Mesendoderm (in vitro differentiated cells): ENCODE measurements at regions not wholly inside any gene's neighbourhood (a gene's known extent, or its start where the extent isn't known, plus 50 kb on each side); places are given as distances from the start of the nearest gene placed in this dataset.

Experiments
- DNase-seq: peaks from one replicate; pipeline ENCODE4 v3.0.0; 2013
- H2AK5ac ChIP-seq: 2 replicates; pipeline ENCODE4 v1.6.1; 2013; ENCODE audit warnings: low read length, inconsistent platforms
- H2BK120ac ChIP-seq: 2 replicates; pipeline ENCODE4 v1.6.1; 2013; ENCODE audit warnings: low read depth, mild to moderate bottlenecking, low read length, moderate library complexity, mixed read lengths
- H2BK15ac ChIP-seq: replicated peaks from 2 replicates; pipeline ENCODE4 v1.6.1; 2013; ENCODE audit warnings: low read depth, mild to moderate bottlenecking, moderate library complexity
- H2BK5ac ChIP-seq: 2 replicates; pipeline ENCODE4 v1.6.1; 2013; ENCODE audit warnings: low read length, inconsistent platforms
- H3K18ac ChIP-seq: 2 replicates; pipeline ENCODE4 v1.6.1; 2013; ENCODE audit warnings: mild to moderate bottlenecking, low read length, mixed read lengths
- H3K23ac ChIP-seq: one replicate; pipeline ENCODE4 v1.6.1; 2013; ENCODE audit warnings: low read length
- H3K27ac ChIP-seq: 2 replicates; pipeline ENCODE4 v1.5.1; 2013; ENCODE audit warnings: low read depth, mild to moderate bottlenecking, inconsistent platforms, low read length, moderate library complexity
- H3K27me3 ChIP-seq: 2 replicates; pipeline ENCODE4 v1.6.1; 2013; ENCODE audit warnings: low read length, control low read depth, mild to moderate bottlenecking, inconsistent platforms; ENCODE audit not compliant: insufficient read depth, poor library complexity
- H3K36me3 ChIP-seq: 2 replicates; pipeline ENCODE4 v1.6.1; 2013; ENCODE audit warnings: low read length, inconsistent platforms; ENCODE audit not compliant: control insufficient read depth, insufficient read depth
- H3K4ac ChIP-seq: one replicate; pipeline ENCODE4 v1.6.1; 2013; ENCODE audit warnings: low read depth, mild to moderate bottlenecking, low read length, moderate library complexity
- H3K4me1 ChIP-seq: 2 replicates; pipeline ENCODE4 v1.6.1; 2013; ENCODE audit warnings: low read depth, low read length, inconsistent platforms; ENCODE audit not compliant: control insufficient read depth
- H3K4me2 ChIP-seq: 2 replicates; pipeline ENCODE4 v1.6.1; 2013; ENCODE audit warnings: low read length
- H3K4me3 ChIP-seq: 2 replicates; pipeline ENCODE4 v1.5.1; 2013; ENCODE audit warnings: mild to moderate bottlenecking, low read length
- H3K56ac ChIP-seq: one replicate; pipeline ENCODE4 v1.6.1; 2013; ENCODE audit warnings: low read length
- H3K79me1 ChIP-seq: 2 replicates; pipeline ENCODE4 v1.6.1; 2013; ENCODE audit warnings: low read length, inconsistent platforms
- H3K79me2 ChIP-seq: 2 replicates; pipeline ENCODE4 v1.6.1; 2013; ENCODE audit warnings: mild to moderate bottlenecking, low read length; ENCODE audit not compliant: control insufficient read depth, insufficient read depth
- H3K9ac ChIP-seq: 2 replicates; pipeline ENCODE4 v1.6.1; 2013; ENCODE audit warnings: low read length, inconsistent platforms
- H4K5ac ChIP-seq: one replicate; pipeline ENCODE4 v1.6.1; 2013; ENCODE audit warnings: low read length
- H4K8ac ChIP-seq: one replicate; pipeline ENCODE4 v1.6.1; 2013; ENCODE audit warnings: low read depth, mild to moderate bottlenecking, control low read depth, low read length, moderate library complexity
- WGBS: extraction: QIAGEN DNeasy Blood & Tissue Kit; methylation state at CpG from one replicate; pipeline ENCODE4 v1.1.7; 2013; ENCODE audit warnings: low lambda C conversion rate, missing lambda C conversion rate; ENCODE audit not compliant: insufficient coverage; ENCODE audit errors: extremely low coverage; 5-methylcytosine and 5-hydroxymethylcytosine counted together

DNA sequence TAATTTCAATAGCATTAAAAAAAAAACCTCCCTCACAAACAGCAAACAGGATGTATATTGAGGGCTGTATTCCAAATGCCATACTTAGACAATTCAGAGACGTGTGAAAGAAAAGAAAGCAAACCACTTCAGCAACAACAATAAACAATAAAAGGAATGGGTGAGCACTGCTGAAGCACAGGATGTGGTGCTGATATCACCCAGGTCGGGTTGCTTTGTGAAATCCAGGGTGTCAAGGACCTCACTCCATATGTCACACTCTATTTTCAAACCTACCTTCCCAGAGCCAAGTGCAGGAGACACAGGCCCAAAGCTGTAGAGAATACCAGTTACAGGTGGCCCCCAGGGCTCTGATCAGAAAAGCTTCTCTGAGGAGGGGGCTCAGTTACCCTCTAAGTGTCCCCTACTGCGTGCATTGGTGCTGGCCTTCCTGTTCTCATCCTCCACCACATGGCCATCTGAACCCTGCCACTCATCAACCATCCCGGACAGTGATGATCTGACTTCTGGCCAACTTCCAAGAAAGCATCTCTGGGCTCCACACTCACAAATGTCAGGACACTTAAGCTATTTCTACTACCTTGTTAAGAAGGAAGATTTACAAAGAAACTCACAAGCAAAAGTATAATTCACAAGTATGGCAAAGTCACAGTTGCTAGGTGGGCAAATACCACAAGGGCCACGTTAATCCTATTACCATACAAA is 363.0 kb downstream of the SS18 start:
- H3K79me2 ChIP-seq, result no peaks in the 10 kb centered on the region
- peaks cover 3% of the 10 kb centered on the region for H3K4me1 ChIP-seq
- no peak overlapping the region for H2AK5ac ChIP-seq
- H2BK5ac ChIP-seq, result peak overlapping the region; percentile 56
- no peak overlapping the region for H4K8ac ChIP-seq
- no peak overlapping the region for H3K23ac ChIP-seq
- no peak overlapping the region for H3K56ac ChIP-seq
- no peak overlapping the region for H4K5ac ChIP-seq
- no peak overlapping the region for H3K27ac ChIP-seq
- no peak overlapping the region for H3K4me3 ChIP-seq
- no peak overlapping the region for H2BK120ac ChIP-seq
- H3K4ac ChIP-seq, result no peak overlapping the region
- no peak overlapping the region for H3K4me2 ChIP-seq
- H3K18ac ChIP-seq, result no peak overlapping the region
- WGBS, result no CpG with 5 or more reads among the region's 5 CpGs
- H3K9ac ChIP-seq, result no peak overlapping the region
- DNase-seq, result peak; percentile 54
- no peaks in the 10 kb centered on the region for H3K36me3 ChIP-seq
- no peak overlapping the region for H2BK15ac ChIP-seq
- H3K79me1 ChIP-seq, result no peaks in the 10 kb centered on the region
- H3K27me3 ChIP-seq, result no peaks in the 10 kb centered on the region

DNA sequence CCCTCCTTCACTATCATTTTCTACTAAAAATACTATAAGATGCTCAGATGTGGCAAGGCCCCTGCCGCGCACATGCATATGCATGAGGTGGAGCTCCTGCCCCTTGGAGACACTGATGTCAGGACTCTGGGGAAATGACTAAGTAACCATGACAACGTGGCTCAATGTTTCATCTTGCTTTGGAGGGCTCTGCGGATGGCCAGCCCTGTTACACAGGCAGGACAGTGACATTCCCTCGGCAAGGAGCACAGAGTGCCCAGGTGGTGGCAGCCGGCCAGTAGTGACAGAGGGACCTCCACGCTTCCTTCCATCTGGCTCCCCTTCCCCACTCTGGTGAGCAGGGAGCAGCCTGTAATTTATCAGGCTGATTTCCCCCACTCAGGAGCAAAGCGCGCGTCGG is 364.1 kb downstream of the SS18 start:
- H2BK120ac ChIP-seq, result no peak overlapping the region
- peak overlapping the region; percentile 78 for H3K4ac ChIP-seq
- DNase-seq, result peak; percentile 80
- no peaks in the 10 kb centered on the region for H3K79me2 ChIP-seq
- no peak overlapping the region for H3K4me3 ChIP-seq
- no peak overlapping the region for H3K23ac ChIP-seq
- H3K36me3 ChIP-seq, result no peaks in the 10 kb centered on the region
- no peaks in the 10 kb centered on the region for H3K79me1 ChIP-seq
- H2BK15ac ChIP-seq, result no peak overlapping the region
- H3K4me2 ChIP-seq, result no peak overlapping the region
- no peak overlapping the region for H3K56ac ChIP-seq
- H3K18ac ChIP-seq, result no peak overlapping the region
- H4K5ac ChIP-seq, result no peak overlapping the region
- no peak overlapping the region for H2BK5ac ChIP-seq
- no peak overlapping the region for H3K27ac ChIP-seq
- H3K4me1 ChIP-seq, result peaks cover 3% of the 10 kb centered on the region
- H3K27me3 ChIP-seq, result no peaks in the 10 kb centered on the region
- H2AK5ac ChIP-seq, result no peak overlapping the region
- WGBS, result no CpG with 5 or more reads among the region's 11 CpGs
- no peak overlapping the region for H3K9ac ChIP-seq
- H4K8ac ChIP-seq, result no peak overlapping the region

DNA sequence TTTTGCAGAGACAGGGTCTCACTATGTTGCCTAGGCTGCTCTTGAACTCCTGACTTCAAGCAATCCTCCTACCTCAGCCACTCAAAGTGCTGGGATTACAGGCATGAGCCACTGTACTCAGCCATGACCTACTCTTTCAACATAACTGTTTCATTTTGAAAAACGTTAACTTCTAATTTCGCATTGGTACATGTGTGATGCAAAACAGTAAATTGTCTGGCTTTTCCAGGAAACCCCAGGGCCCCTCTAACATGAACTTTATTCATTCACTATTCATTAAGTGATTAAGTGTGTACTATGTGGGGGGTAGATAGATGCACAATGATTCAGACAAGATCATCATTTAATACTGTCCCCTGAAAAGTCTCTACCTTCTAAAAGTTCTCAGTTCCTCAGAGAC is 364.9 kb downstream of the SS18 start:
- Histone ChIP-seq H3K4me3 (no peak overlapping the region), H3K79me1 (no peaks in the 10 kb centered on the region), H3K56ac (peak overlapping the region; percentile 18), H3K79me2 (no peaks in the 10 kb centered on the region), H3K27me3 (no peaks in the 10 kb centered on the region), H2BK120ac (no peak overlapping the region), H4K5ac (no peak overlapping the region), H3K4ac (no peak overlapping the region), H3K4me1 (peaks cover 3% of the 10 kb centered on the region), H3K36me3 (no peaks in the 10 kb centered on the region), H3K4me2 (no peak overlapping the region), H3K9ac (no peak overlapping the region), H2BK5ac (no peak overlapping the region), H2BK15ac (no peak overlapping the region), H3K18ac (no peak overlapping the region), H3K27ac (no peak overlapping the region), H3K23ac (peak overlapping the region; percentile 57), H4K8ac (no peak overlapping the region), H2AK5ac (no peak overlapping the region)
- WGBS, result no CpG with 5 or more reads among the region's 2 CpGs
- no peak for DNase-seq

DNA sequence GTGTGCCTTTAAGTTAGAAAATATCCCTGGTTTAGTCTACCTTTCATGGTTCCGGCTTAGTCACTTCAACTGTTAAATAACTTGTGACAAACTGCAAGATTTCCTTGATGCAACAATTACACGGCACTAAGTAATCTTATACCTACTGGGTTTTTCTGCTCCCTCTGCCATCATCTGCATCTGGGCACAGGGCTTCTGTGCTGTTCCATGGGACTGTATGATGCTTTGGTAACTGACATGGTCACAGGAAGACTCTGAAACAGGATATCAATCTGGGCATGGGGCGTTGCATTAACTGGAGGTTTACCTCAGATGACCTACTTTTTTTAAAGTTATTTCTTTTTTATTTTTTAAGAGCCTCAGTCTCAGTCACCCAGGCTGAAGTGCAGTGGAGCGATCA is 365.4 kb downstream of the SS18 start:
- Histone ChIP-seq H2BK120ac (no peak overlapping the region), H3K23ac (no peak overlapping the region), H4K8ac (no peak overlapping the region), H3K4me1 (peaks cover 3% of the 10 kb centered on the region), H3K9ac (no peak overlapping the region), H3K79me2 (no peaks in the 10 kb centered on the region), H3K27ac (no peak overlapping the region), H2BK5ac (no peak overlapping the region), H3K4me3 (no peak overlapping the region), H3K4me2 (no peak overlapping the region), H4K5ac (no peak overlapping the region), H2BK15ac (no peak overlapping the region), H3K79me1 (no peaks in the 10 kb centered on the region), H3K4ac (no peak overlapping the region), H3K18ac (no peak overlapping the region), H3K56ac (no peak overlapping the region), H2AK5ac (no peak overlapping the region), H3K36me3 (no peaks in the 10 kb centered on the region), H3K27me3 (no peaks in the 10 kb centered on the region)
- no peak for DNase-seq
- WGBS, result no CpG with 5 or more reads among the region's 4 CpGs

DNA sequence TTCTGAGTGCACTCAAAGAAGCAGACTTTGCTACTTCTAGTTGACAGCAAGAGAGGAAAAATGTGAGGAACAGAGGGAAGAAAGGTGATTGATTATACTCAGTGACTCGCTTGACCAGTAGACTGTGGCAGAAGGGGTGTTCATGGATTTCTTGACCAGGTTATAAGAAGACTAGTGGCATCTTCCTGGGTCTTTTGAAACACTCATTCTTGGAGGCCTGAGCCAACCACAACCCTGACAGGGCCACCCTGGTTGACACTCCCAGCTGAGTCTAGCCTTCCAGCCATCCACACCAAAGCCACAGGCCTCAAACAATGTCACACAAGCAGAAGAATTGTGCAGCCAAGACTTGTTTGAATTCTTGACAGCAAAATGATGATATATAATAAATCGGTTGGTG is 366.3 kb downstream of the SS18 start:
- Histone ChIP-seq H3K4me3 (no peak overlapping the region), H3K27me3 (no peaks in the 10 kb centered on the region), H3K4me1 (peaks cover 3% of the 10 kb centered on the region), H2BK15ac (no peak overlapping the region), H3K4me2 (no peak overlapping the region), H2AK5ac (no peak overlapping the region), H3K23ac (no peak overlapping the region), H3K36me3 (no peaks in the 10 kb centered on the region), H3K9ac (no peak overlapping the region), H4K5ac (no peak overlapping the region), H2BK5ac (no peak overlapping the region), H3K79me1 (no peaks in the 10 kb centered on the region), H2BK120ac (no peak overlapping the region), H3K4ac (no peak overlapping the region), H3K18ac (no peak overlapping the region), H3K56ac (no peak overlapping the region), H4K8ac (no peak overlapping the region), H3K27ac (no peak overlapping the region), H3K79me2 (no peaks in the 10 kb centered on the region)
- no CpG with 5 or more reads among the region's 2 CpGs for WGBS
- DNase-seq, result no peak

DNA sequence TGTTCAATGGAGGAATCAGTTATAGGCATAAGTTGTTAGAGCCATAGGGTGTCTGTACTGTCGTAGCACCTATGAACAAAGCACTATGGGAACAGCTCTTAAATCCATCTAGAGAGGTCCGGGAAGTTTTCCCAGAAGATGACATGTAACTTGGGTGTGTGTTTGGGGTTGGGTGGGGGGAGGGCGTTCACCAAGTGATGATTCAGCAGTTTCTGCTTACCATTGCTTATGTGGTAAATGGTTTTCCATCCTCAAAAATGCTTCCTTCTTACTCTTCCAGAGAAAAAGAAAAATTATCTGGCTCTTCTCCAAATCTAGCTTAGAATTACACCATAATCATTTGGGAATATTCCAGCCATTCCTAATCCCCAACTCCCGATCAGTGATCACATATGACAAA is 361.1 kb upstream of the ZNF521 start:
- no peak for DNase-seq
- WGBS, result no CpG with 5 or more reads among the region's 4 CpGs
- no peak overlapping the region for H3K4me3 ChIP-seq
- no peak overlapping the region for H3K56ac ChIP-seq
- no peak overlapping the region for H4K8ac ChIP-seq
- H3K4me1 ChIP-seq, result no peaks in the 10 kb centered on the region
- H3K9ac ChIP-seq, result no peak overlapping the region
- H2AK5ac ChIP-seq, result no peak overlapping the region
- no peak overlapping the region for H3K27ac ChIP-seq
- H3K18ac ChIP-seq, result no peak overlapping the region
- H4K5ac ChIP-seq, result no peak overlapping the region
- no peak overlapping the region for H2BK15ac ChIP-seq
- no peaks in the 10 kb centered on the region for H3K27me3 ChIP-seq
- H3K4ac ChIP-seq, result no peak overlapping the region
- no peak overlapping the region for H2BK5ac ChIP-seq
- H3K79me1 ChIP-seq, result no peaks in the 10 kb centered on the region
- H3K79me2 ChIP-seq, result no peaks in the 10 kb centered on the region
- H3K4me2 ChIP-seq, result no peak overlapping the region
- no peak overlapping the region for H2BK120ac ChIP-seq
- no peak overlapping the region for H3K23ac ChIP-seq
- no peaks in the 10 kb centered on the region for H3K36me3 ChIP-seq
